Adrenal gland (tissue), 9 donors: ENCODE measurements at regions not wholly inside any gene's neighbourhood (a gene's known extent, or its start where the extent isn't known, plus 50 kb on each side); places are given as distances from the start of the nearest gene placed in this dataset.
A peak's percentile ranks its signal among the peaks of the same experiment; 100 is the strongest.

Experiments used
- DNase-seq, 7 donors: peaks; one replicate each; pipeline ENCODE4 v3.0.0-alpha.2; 2019 to 2020
- H3K27ac ChIP-seq, 5 donors: fragments of 200-600 bp; sonication (generic) in 4 of 5; 1 replicate in 3 of 5; 2 replicates in 2 of 5; pipeline versions ENCODE4 v1.5.1 to v1.8.0; 2016 to 2020; ENCODE audit warnings: mild to moderate bottlenecking in 1 of 5
- H3K27me3 ChIP-seq: fragments of 200-600 bp; 2 replicates; pipeline ENCODE4 v1.8.0; 2021
- H3K36me3 ChIP-seq, 2 donors: fragments of 200-600 bp; replicated peaks in 1 of 2; 1 replicate in 1 of 2; 2 replicates in 1 of 2; pipeline versions ENCODE4 v1.5.1 to v1.8.0; 2018 to 2022
- H3K4me1 ChIP-seq, 2 donors: fragments of 200-600 bp; replicated peaks in 1 of 2; 1 replicate in 1 of 2; 2 replicates in 1 of 2; pipeline versions ENCODE4 v1.5.1 to v1.8.0; 2018 to 2021
- H3K4me3 ChIP-seq, 4 donors: fragments of 200-600 bp; sonication (generic) in 3 of 4; one replicate each; pipeline ENCODE4 v1.5.1; 2016 to 2018
- H3K9me3 ChIP-seq, 3 donors: fragments of 200-600 bp; sonication (generic) in 1 of 3; replicated peaks in 1 of 3; 1 replicate in 2 of 3; 2 replicates in 1 of 3; pipeline versions ENCODE4 v1.5.1 to v1.8.0; 2016 to 2021
- POLR2A ChIP-seq, 2 donors: fragments of 450-650 bp; IDR thresholded peaks; one replicate each; pipeline ENCODE4 v1.6.1; 2017; ENCODE audit warnings: antibody characterized with exemption in 2 of 2, mild to moderate bottlenecking in 2 of 2, moderate library complexity in 1 of 2
- whole genome bisulfite sequencing, 4 donors: extraction: QIAGEN DNeasy Blood & Tissue Kit in 2 of 4; methylation state at CpG; one replicate each; pipeline versions ENCODE4 v1.1.5 to v1.1.7; 2013 to 2017; 5-methylcytosine and 5-hydroxymethylcytosine counted together
- intact Hi-C, 2 donors: fragments of 100-400 bp; cut with DNase I; formaldehyde crosslinking; loops; one replicate each; pipeline versions ENCODE4 v1.14.1 to v1.15.0; 2022 to 2023
- TF ChIP-seq, protein P1 (sequence below), 6 experiments: fragments of 450-650 bp in 4 of 6; fragments of 200-600 bp in 2 of 6; sonication (generic) in 1 of 6; IDR thresholded peaks; 1 replicate in 5 of 6; 2 replicates in 1 of 6; pipeline versions ENCODE4 v1.5.1 to v1.8.0; 2016 to 2021; ENCODE audit warnings: antibody characterized with exemption in 6 of 6, mild to moderate bottlenecking in 2 of 6, moderate library complexity in 1 of 6
- donor health status: healthy with polysubstance abuse.
- donor health status: Bipolar disorder and iron deficiency.
- donor health status: DM: yes; HTN: yes; CAD: no.
- donor health status: DM: no; HTN: no; CAD: no.
- donor health status: DM: no; HTN: no; CAD: no.

DNA sequence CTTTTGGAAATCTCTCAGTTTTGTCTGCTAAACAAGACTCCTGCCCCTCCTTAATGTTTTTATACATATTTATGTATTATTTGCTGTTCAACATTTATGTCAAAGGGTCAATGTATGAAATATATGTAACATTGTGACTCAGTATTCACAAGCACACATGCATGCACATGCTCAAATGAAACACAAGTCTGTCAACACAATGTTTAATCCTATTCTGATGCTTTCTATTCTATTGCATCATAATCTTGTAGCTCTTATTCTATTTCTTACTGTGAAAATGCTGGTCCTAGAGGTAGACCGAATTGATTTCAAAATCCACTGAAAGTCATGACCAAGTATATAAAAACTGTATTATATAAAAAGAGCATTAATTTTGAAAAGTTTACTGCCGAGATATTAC lies 1463.3 kb downstream of the C4orf33 start:
- Histone ChIP-seq H3K9me3 (no peaks in the 10 kb centered on the region), H3K4me1 (no peaks in the 10 kb centered on the region), H3K27me3 (no peaks in the 10 kb centered on the region), H3K4me3 (no peak overlapping the region), H3K36me3 (no peaks in the 10 kb centered on the region), H3K27ac (no peak overlapping the region)
- intact Hi-C loops, result no loop called here
- 35 to 80% (median 46%) methylated on average over 2 of the region's 2 CpGs for WGBS, 4 donors
- no peak for DNase-seq
- no peak for TF ChIP-seq POLR2A (IDR thresholded peaks at IDR 0.05)
- TF ChIP-seq, protein P1, sequence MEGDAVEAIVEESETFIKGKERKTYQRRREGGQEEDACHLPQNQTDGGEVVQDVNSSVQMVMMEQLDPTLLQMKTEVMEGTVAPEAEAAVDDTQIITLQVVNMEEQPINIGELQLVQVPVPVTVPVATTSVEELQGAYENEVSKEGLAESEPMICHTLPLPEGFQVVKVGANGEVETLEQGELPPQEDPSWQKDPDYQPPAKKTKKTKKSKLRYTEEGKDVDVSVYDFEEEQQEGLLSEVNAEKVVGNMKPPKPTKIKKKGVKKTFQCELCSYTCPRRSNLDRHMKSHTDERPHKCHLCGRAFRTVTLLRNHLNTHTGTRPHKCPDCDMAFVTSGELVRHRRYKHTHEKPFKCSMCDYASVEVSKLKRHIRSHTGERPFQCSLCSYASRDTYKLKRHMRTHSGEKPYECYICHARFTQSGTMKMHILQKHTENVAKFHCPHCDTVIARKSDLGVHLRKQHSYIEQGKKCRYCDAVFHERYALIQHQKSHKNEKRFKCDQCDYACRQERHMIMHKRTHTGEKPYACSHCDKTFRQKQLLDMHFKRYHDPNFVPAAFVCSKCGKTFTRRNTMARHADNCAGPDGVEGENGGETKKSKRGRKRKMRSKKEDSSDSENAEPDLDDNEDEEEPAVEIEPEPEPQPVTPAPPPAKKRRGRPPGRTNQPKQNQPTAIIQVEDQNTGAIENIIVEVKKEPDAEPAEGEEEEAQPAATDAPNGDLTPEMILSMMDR (IDR thresholded peaks at IDR 0.05), result no peak

DNA sequence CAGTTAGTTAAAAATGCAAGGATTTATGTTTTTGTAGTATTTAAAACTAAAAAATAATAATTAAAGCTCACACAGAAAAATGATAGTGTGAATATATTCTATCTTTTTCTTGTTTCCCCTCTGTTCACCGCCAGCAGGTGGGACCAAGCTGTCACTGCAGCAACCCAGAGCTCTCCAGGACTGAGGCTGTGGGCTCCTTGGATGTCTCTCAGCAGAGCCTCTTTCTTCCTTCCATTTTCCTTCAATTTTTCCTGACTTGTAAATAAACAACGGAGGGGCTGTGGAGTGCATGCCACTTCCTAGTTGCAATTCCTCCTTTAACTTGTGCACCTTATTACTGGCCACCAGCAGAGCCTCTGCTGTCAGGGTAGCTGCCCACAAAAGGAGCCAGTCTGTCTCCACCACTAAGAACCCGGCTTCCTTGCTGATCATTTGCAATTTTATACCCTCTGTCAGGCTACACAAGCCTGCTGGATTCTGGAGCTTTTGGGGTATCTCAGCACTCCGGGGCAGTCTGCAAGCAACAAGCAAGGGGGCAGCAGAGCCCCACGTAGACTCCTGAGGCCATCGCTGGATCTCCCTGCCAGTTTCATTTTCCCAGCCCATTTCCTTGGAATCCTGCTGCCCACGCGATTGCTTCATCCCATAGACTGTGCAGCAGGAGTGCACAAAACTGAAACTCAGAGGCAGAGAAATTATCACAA lies 1467.4 kb downstream of the C4orf33 start:
- H3K27me3 ChIP-seq, result no peaks in the 10 kb centered on the region
- WGBS, 4 donors, result 17 to 20% (median 18%) methylated on average over 7 to 8 of the region's 8 CpGs
- no peaks in the 10 kb centered on the region for H3K36me3 ChIP-seq
- intact Hi-C loops, result no loop called here
- H3K4me1 ChIP-seq, result no peaks in the 10 kb centered on the region
- peak; percentile 17 to 66 (median 29) for DNase-seq
- H3K27ac ChIP-seq, result no peak overlapping the region
- TF ChIP-seq, protein P1 (IDR thresholded peaks at IDR 0.05), result peak in 5 of 6 experiments; percentile 13 to 40 (median 36)
- TF ChIP-seq POLR2A (IDR thresholded peaks at IDR 0.05), result no peak
- H3K9me3 ChIP-seq, result no peaks in the 10 kb centered on the region
- peak overlapping the region in 1 of 4 donors; percentile 31 for H3K4me3 ChIP-seq

DNA sequence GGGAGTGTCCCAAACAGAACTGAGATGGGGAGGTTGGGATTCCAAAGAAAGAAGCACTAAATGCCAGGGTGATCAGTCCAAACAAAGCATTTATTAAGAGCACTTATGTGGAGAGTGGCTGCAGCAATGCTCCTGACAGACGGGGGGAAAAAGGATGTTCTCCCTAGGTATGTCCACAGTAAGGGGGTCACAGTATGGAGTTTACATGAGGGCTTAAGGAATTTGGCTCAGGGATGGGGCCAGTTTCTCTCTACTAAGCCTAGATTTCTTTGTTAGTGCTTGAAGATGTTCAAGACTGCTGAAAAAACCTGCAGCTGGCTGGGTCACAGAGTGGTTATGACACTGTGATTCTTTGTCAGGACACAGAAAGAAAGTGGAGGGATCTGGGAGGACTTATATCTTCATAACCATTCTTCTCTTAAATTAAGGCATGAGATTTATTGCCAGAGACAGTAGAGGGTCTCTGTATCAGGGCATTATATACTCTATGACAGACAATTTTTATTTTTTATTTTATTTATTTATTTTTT lies 1468.0 kb downstream of the C4orf33 start:
- H3K4me3 ChIP-seq, result peak overlapping the region in 1 of 4 donors; percentile 31
- H3K27me3 ChIP-seq, result no peaks in the 10 kb centered on the region
- whole genome bisulfite sequencing, 4 donors, result 0 to 30% (median 13%) methylated on average over 1 of the region's 1 CpG
- no peaks in the 10 kb centered on the region for H3K4me1 ChIP-seq
- DNase-seq, result no peak
- no peak overlapping the region for H3K27ac ChIP-seq
- TF ChIP-seq, protein P1 (IDR thresholded peaks at IDR 0.05), result no peak
- no peak for TF ChIP-seq POLR2A (IDR thresholded peaks at IDR 0.05)
- peaks cover 0 to 4% (median 0%) of the 10 kb centered on the region in 3 donors for H3K9me3 ChIP-seq
- intact Hi-C loops, result no loop called here
- H3K36me3 ChIP-seq, result no peaks in the 10 kb centered on the region

DNA sequence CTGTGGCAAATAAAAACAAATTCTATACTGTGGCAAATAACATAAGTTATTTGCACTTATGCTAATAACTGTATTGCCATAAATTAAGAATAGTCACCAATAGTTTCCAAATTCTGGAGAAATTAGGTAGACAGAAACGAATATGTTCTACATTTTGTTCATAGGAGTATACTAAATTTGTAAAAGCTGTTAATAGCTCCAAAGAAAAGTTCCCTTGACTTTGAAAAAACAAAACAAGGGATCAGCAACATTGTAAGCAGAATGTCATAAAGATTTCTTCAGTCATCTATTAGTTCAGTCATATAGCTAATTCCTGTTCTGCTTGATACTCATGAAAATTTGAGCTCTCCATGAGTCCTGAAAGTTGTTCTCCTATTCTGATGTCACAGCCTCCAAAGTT lies 1472.8 kb downstream of the C4orf33 start:
- intact Hi-C loops, result no loop called here
- 70 to 80% (median 73%) methylated on average over 1 of the region's 1 CpG for WGBS, 4 donors
- H3K36me3 ChIP-seq, result no peaks in the 10 kb centered on the region
- no peak for TF ChIP-seq POLR2A (IDR thresholded peaks at IDR 0.05)
- TF ChIP-seq, protein P1 (IDR thresholded peaks at IDR 0.05), result no peak
- no peaks in the 10 kb centered on the region for H3K4me1 ChIP-seq
- H3K27me3 ChIP-seq, result no peaks in the 10 kb centered on the region
- H3K27ac ChIP-seq, result no peak overlapping the region
- H3K9me3 ChIP-seq, result peaks cover 0 to 4% (median 0%) of the 10 kb centered on the region in 3 donors
- no peak overlapping the region for H3K4me3 ChIP-seq
- DNase-seq, result no peak
